Sigmoid colon (tissue), 4 donors: ENCODE measurements at regions not wholly inside any gene's neighbourhood (a gene's known extent, or its start where the extent isn't known, plus 50 kb on each side); places are given as distances from the start of the nearest gene placed in this dataset.

ENCODE experiments used
- POLR2AphosphoS5 ChIP-seq, 4 donors: sonication (generic); formaldehyde crosslinking; IDR thresholded peaks; one replicate each; pipeline ENCODE4 v1.6.1; 2017; ENCODE audit warnings: antibody characterized with exemption in 4 of 4
- TF ChIP-seq, protein P1 (sequence below), 4 experiments: fragments of 450-650 bp in 3 of 4; fragments of 200-600 bp in 1 of 4; IDR thresholded peaks; one replicate each; pipeline ENCODE4 v1.5.1; 2016 to 2019; ENCODE audit warnings: antibody characterized with exemption in 4 of 4, mild to moderate bottlenecking in 3 of 4, moderate library complexity in 2 of 4

DNA sequence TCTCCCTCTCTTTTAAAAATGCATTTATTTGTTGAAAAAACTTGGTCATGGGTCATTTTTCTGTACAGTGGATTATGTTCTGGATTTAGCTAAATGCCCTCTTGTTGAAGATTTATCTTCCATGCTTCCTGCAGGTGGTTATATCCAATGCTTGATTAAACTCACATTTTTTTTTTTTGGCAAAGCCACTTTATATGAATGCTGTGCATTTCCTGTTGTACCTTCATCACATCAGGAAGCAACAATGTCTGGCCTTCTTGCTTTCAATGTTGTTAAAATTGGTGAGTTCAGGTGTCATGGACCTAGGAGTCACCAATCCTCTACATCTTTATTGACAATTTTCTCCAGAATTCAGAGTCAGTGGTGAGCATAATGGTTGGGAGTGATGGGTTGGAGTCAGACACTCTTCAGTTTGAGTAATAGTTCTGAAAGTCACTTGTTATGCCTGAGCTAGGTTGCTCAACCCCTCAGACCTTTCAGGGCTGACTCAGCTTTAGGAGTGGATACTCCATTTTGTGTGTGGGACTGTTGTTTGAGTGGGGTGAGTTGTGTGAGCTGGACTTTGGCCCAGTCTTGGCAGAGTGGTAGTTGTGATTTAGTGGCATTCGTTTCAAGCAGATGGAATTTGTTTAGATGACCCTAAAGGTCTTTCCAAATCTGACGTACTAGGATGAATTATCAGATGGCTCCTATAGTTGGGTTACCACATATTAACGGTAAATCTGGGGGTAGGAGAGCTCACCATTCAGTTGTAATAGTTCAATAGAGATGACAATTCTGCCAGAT, 213.5 kb upstream of the ZNF32 start:
- TF ChIP-seq, protein P1, sequence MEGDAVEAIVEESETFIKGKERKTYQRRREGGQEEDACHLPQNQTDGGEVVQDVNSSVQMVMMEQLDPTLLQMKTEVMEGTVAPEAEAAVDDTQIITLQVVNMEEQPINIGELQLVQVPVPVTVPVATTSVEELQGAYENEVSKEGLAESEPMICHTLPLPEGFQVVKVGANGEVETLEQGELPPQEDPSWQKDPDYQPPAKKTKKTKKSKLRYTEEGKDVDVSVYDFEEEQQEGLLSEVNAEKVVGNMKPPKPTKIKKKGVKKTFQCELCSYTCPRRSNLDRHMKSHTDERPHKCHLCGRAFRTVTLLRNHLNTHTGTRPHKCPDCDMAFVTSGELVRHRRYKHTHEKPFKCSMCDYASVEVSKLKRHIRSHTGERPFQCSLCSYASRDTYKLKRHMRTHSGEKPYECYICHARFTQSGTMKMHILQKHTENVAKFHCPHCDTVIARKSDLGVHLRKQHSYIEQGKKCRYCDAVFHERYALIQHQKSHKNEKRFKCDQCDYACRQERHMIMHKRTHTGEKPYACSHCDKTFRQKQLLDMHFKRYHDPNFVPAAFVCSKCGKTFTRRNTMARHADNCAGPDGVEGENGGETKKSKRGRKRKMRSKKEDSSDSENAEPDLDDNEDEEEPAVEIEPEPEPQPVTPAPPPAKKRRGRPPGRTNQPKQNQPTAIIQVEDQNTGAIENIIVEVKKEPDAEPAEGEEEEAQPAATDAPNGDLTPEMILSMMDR (IDR thresholded peaks at IDR 0.05) = no peak
- TF ChIP-seq POLR2AphosphoS5 (IDR thresholded peaks at IDR 0.05) = no peak
